ENCODE measurements at regions not wholly inside any gene's neighbourhood (a gene's known extent, or its start where the extent isn't known, plus 50 kb on each side); places are given as distances from the start of the nearest gene placed in this dataset.

DNA sequence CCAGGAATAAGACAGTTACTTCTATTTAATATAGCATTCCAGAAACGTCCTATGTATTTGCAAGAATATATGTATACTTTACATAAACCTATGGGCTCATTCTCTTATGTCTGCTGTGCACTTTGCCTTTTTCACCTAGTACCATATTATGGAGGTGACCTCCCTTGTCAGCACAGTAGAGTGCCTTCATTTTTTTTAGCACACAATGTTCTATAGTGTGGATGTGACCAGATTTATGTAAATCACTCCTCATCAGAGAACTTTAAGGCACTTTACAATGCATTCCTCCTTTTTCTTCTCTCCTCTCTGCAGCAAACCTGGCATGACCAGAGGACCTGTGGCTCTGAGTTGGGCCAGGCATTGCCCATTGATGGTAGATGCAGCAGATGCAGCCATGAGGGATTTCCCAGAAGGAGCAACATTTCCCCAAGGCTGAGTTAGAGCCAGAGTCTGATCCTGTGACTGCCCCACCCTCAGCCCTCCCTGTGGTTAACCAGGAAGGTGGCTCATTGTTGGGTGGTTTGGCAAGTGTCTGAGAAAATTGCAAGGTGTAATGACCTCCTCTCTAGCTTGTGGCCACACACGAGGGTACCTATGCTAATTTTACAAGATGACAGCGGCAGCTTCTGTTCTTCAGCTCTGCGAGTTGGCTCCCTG, 76.5 kb upstream of the DLX2 start:
- Histone ChIP-seq H3K9ac (ENCODE audit: low read length) (no peak overlapping the region), H3K27ac (ENCODE audit: low read depth, low read length) (no peak overlapping the region), H3K4me2 (ENCODE audit: low read length) (0 out of 2 replicates have a peak overlapping the region, but pooled peaks have one; percentile 2), H3K9me3 (ENCODE audit: control insufficient read depth in 1 of 2, insufficient read depth in 1 of 2, low read depth in 1 of 2, low read length in 2 of 2) (no peaks in the 10 kb centered on the region), H3K4me1 (ENCODE audit: control insufficient read depth in 1 of 2, insufficient read depth in 2 of 2, low read length in 2 of 2) (peaks cover 5 to 24% of the 10 kb centered on the region in 2 experiments; a peak in 3 of 4 replicates), H3K36me3 (ENCODE audit: control insufficient read depth in 1 of 2, insufficient read depth in 2 of 2, low read length in 2 of 2) (no peaks in the 10 kb centered on the region), H3K4me3 (replicated peaks in 1 of 2; ENCODE audit: low read depth in 1 of 2, low read length in 2 of 2) (no peak overlapping the region), H3K27me3 (ENCODE audit: insufficient read depth, low read length) (no peaks in the 10 kb centered on the region), H3K79me2 (ENCODE audit: insufficient read depth, low read length) (no peaks in the 10 kb centered on the region), H4K20me1 (ENCODE audit: insufficient read depth) (no peaks in the 10 kb centered on the region), H2AFZ (ENCODE audit: low read depth, low read length, poor library complexity, severe bottlenecking) (no peak overlapping the region), H3K9me2 (ENCODE audit: insufficient read depth) (no peaks in the 10 kb centered on the region)
- CTCF ChIA-PET, result interaction anchor here (1.0 to 2.0 kb wide), 2 partner anchors 282 kb away, joined by 3 to 11 read pairs; no protein-coding TSS in a partner anchor
- POLR2A ChIA-PET, result interaction anchor here (1.8 kb wide), 1 partner anchor 282 kb away, joined by 5 read pairs; no protein-coding TSS in a partner anchor
- BruUV-seq (replicated peaks), result no TSS peak
- ATAC-seq (peak; percentile 63), DNase-seq (ENCODE audit: low read depth, low spot score) (no peak)
- intact Hi-C loops (cut with micrococcal nuclease), result no loop called here
- RAD21 ChIA-PET (ENCODE audit: low non-redundant PET in 1 of 2, low total read pairs in 2 of 2, uncharacterized antibody in 2 of 2, unreplicated experiment in 2 of 2), result no interaction called here
- TF ChIP-seq YY1 (IDR thresholded peaks at IDR 0.05; ENCODE audit: extremely low read depth, insufficient replicate concordance, low read depth, low read length) (no peak), RAD21 (IDR thresholded peaks at IDR 0.05; ENCODE audit: low read depth) (no peak)
- TF ChIP-seq, protein P1, sequence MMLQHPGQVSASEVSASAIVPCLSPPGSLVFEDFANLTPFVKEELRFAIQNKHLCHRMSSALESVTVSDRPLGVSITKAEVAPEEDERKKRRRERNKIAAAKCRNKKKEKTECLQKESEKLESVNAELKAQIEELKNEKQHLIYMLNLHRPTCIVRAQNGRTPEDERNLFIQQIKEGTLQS (IDR thresholded peaks at IDR 0.05), result no peak

DNA sequence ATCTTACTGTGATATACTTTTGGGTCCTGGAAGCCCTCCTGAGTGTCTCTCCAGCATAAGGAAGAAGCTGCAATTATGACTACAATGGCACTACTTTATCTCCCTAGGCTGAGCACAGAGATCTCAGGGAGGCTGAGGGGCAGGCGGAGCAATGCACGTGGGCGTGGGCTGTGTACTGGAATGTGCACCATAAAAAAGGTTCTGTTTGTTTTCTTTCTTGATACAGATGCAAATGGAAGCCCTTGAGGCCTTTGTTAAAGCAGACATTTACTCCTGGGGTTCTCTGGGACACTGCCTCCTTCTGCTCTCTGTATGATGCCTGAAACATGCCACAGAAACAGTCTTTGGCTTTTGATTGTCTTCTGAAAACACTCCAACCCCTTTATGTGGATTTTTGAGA, 79.1 kb upstream of the DLX2 start:
- Histone ChIP-seq H3K27me3 (ENCODE audit: insufficient read depth, low read length) (no peaks in the 10 kb centered on the region), H3K4me2 (ENCODE audit: low read length) (peak overlapping the region; percentile 32; the same call in 1 of the 2 replicates), H2AFZ (ENCODE audit: low read depth, low read length, poor library complexity, severe bottlenecking) (peak overlapping the region; percentile 92), H3K9me2 (ENCODE audit: insufficient read depth) (no peaks in the 10 kb centered on the region), H3K27ac (ENCODE audit: low read depth, low read length) (no peak overlapping the region), H3K4me1 (ENCODE audit: control insufficient read depth in 1 of 2, insufficient read depth in 2 of 2, low read length in 2 of 2) (peaks cover 5 to 24% of the 10 kb centered on the region in 2 experiments; a peak in 3 of 4 replicates), H3K9ac (ENCODE audit: low read length) (no peak overlapping the region), H4K20me1 (ENCODE audit: insufficient read depth) (no peaks in the 10 kb centered on the region), H3K9me3 (ENCODE audit: control insufficient read depth in 1 of 2, insufficient read depth in 1 of 2, low read depth in 1 of 2, low read length in 2 of 2) (peaks cover 4 to 6% of the 10 kb centered on the region in 2 experiments; a peak in 1 of 4 replicates), H3K4me3 (replicated peaks in 1 of 2; ENCODE audit: low read depth in 1 of 2, low read length in 2 of 2) (no peak overlapping the region), H3K79me2 (ENCODE audit: insufficient read depth, low read length) (no peaks in the 10 kb centered on the region), H3K36me3 (ENCODE audit: control insufficient read depth in 1 of 2, insufficient read depth in 2 of 2, low read length in 2 of 2) (no peaks in the 10 kb centered on the region)
- ChIA-PET POLR2A (no interaction called here), RAD21 (ENCODE audit: low non-redundant PET in 1 of 2, low total read pairs in 2 of 2, uncharacterized antibody in 2 of 2, unreplicated experiment in 2 of 2) (interaction anchor here in 1 of 2 experiments (0.7 kb wide), 1 partner anchor 131 kb away, joined by 3 read pairs; no protein-coding TSS in a partner anchor), CTCF (interaction anchor here (1.3 kb wide), 1 partner anchor 61 kb away, joined by 3 read pairs; no protein-coding TSS in a partner anchor)
- DNase-seq (ENCODE audit: low read depth, low spot score) (no peak), ATAC-seq (peak; percentile 63)
- TF ChIP-seq YY1 (IDR thresholded peaks at IDR 0.05; ENCODE audit: extremely low read depth, insufficient replicate concordance, low read depth, low read length), result no peak
- TF ChIP-seq FOSL1 (IDR thresholded peaks at IDR 0.05; ENCODE audit: low read depth), result no peak
- no TSS peak for BruUV-seq (replicated peaks)
- intact Hi-C loops (cut with micrococcal nuclease), result no loop called here

All from HCT116 (cell line).